H9 (cell line): ENCODE measurements at regions not wholly inside any gene's neighbourhood (a gene's known extent, or its start where the extent isn't known, plus 50 kb on each side); places are given as distances from the start of the nearest gene placed in this dataset.

Experiments used
- DNase-seq: peaks from one replicate; pipeline ENCODE4 v3.0.0-alpha.2; 2017
- H2AFZ ChIP-seq: one replicate; pipeline ENCODE4 v1.6.1; 2013; ENCODE audit warnings: mild to moderate bottlenecking, low read length, control low read depth, moderate library complexity
- H2AK5ac ChIP-seq: 2 replicates; pipeline ENCODE4 v1.6.1; 2013; ENCODE audit warnings: low read length, control low read depth, mixed read lengths; ENCODE audit not compliant: insufficient read length
- H2BK120ac ChIP-seq: one replicate; pipeline ENCODE4 v1.6.1; 2013; ENCODE audit warnings: low read depth, mild to moderate bottlenecking, low read length, control low read depth, inconsistent platforms; ENCODE audit not compliant: poor library complexity, severe bottlenecking
- H2BK12ac ChIP-seq: 2 replicates; pipeline ENCODE4 v1.6.1; 2013; ENCODE audit warnings: low read length, control low read depth, mixed read lengths, low read depth; ENCODE audit not compliant: insufficient read length
- H2BK15ac ChIP-seq: 2 replicates; pipeline ENCODE4 v1.6.1; 2013; ENCODE audit warnings: low read depth, low read length, control low read depth
- H2BK20ac ChIP-seq: one replicate; pipeline ENCODE4 v1.6.1; 2013; ENCODE audit warnings: low read depth, mild to moderate bottlenecking, low read length, control low read depth, inconsistent platforms; ENCODE audit not compliant: poor library complexity, severe bottlenecking
- H2BK5ac ChIP-seq: 2 replicates; pipeline ENCODE4 v1.6.1; 2013; ENCODE audit warnings: low read length, control low read depth, mixed read lengths; ENCODE audit not compliant: insufficient read length
- H3K14ac ChIP-seq: 2 replicates; pipeline ENCODE4 v1.6.1; 2013; ENCODE audit warnings: low read length, control low read depth; ENCODE audit not compliant: insufficient read depth
- H3K18ac ChIP-seq: 2 replicates; pipeline ENCODE4 v1.6.1; 2013; ENCODE audit warnings: low read depth, mild to moderate bottlenecking, mixed read lengths, low read length, control low read depth; ENCODE audit not compliant: insufficient read length
- H3K23ac ChIP-seq: 2 replicates; pipeline ENCODE4 v1.6.1; 2013; ENCODE audit warnings: low read length, control low read depth, mixed read lengths, low read depth; ENCODE audit not compliant: insufficient read length
- H3K23me2 ChIP-seq: 2 replicates; pipeline ENCODE4 v1.6.1; 2013; ENCODE audit warnings: low read depth, mild to moderate bottlenecking, mixed read lengths, low read length, control low read depth; ENCODE audit not compliant: insufficient read length, poor library complexity, severe bottlenecking
- H3K27ac ChIP-seq: 2 replicates; pipeline ENCODE4 v1.5.1; 2013; ENCODE audit warnings: low read length, control low read depth, mixed read lengths, low read depth; ENCODE audit not compliant: insufficient read length
- H3K27me3 ChIP-seq: 2 replicates; pipeline ENCODE4 v1.6.1; 2013; ENCODE audit warnings: low read length, control low read depth, inconsistent platforms; ENCODE audit not compliant: insufficient read depth
- H3K4ac ChIP-seq: 2 replicates; pipeline ENCODE4 v1.6.1; 2013; ENCODE audit warnings: low read depth, mild to moderate bottlenecking, control low read depth, inconsistent platforms, low read length, moderate library complexity
- H3K4me1 ChIP-seq: 2 replicates; pipeline ENCODE4 v1.6.1; 2013; ENCODE audit warnings: low read length, control low read depth, inconsistent platforms; ENCODE audit not compliant: insufficient read depth
- H3K4me2 ChIP-seq: 2 replicates; pipeline ENCODE4 v1.6.1; 2013; ENCODE audit warnings: low read length, control low read depth, mixed read lengths; ENCODE audit not compliant: insufficient read length, insufficient read depth
- H3K56ac ChIP-seq: 2 replicates; pipeline ENCODE4 v1.6.1; 2013; ENCODE audit warnings: low read depth, mild to moderate bottlenecking, mixed read lengths, low read length, control low read depth; ENCODE audit not compliant: insufficient read length
- H3K79me1 ChIP-seq: 2 replicates; pipeline ENCODE4 v1.6.1; 2013; ENCODE audit warnings: low read depth, mild to moderate bottlenecking, moderate library complexity, low read length, control low read depth, inconsistent platforms; ENCODE audit not compliant: insufficient read depth, poor library complexity, severe bottlenecking
- H3K79me2 ChIP-seq: 2 replicates; pipeline ENCODE4 v1.6.1; 2013; ENCODE audit warnings: low read length, control low read depth, inconsistent platforms; ENCODE audit not compliant: insufficient read depth
- H3K9ac ChIP-seq: 2 replicates; pipeline ENCODE4 v1.6.1; 2013; ENCODE audit warnings: low read length, control low read depth, mixed read lengths; ENCODE audit not compliant: insufficient read length; ENCODE audit errors: extremely low read depth
- H3K9me3 ChIP-seq: one replicate; pipeline ENCODE4 v1.6.1; 2013; ENCODE audit warnings: low read depth, low read length, inconsistent platforms; ENCODE audit not compliant: control insufficient read depth
- H3T11ph ChIP-seq: one replicate; pipeline ENCODE4 v1.6.1; 2013; ENCODE audit warnings: mild to moderate bottlenecking, low read length, control low read depth, inconsistent platforms
- H4K20me1 ChIP-seq: one replicate; pipeline ENCODE4 v1.6.1; 2013; ENCODE audit not compliant: control insufficient read depth, insufficient read length, insufficient read depth
- H4K5ac ChIP-seq: 2 replicates; pipeline ENCODE4 v1.6.1; 2013; ENCODE audit warnings: low read depth, mild to moderate bottlenecking, mixed read lengths, low read length, control low read depth; ENCODE audit not compliant: insufficient read length
- H4K8ac ChIP-seq: replicated peaks from 2 replicates; pipeline ENCODE4 v1.6.1; 2013; ENCODE audit warnings: low read length, control low read depth, mixed read lengths, low read depth; ENCODE audit not compliant: insufficient read length
- H4K91ac ChIP-seq: 2 replicates; pipeline ENCODE4 v1.6.1; 2013; ENCODE audit warnings: low read depth, mild to moderate bottlenecking, moderate library complexity, mixed read lengths, low read length, control low read depth; ENCODE audit not compliant: insufficient read length
- H3K27ac Mint-ChIP-seq, 3 experiments: 2 replicates in 2 of 3; 3 replicates in 1 of 3; pipeline ENCODE4 v1.8.0; 2020 to 2021; ENCODE audit warnings: mixed read lengths in 3 of 3, mild to moderate bottlenecking in 1 of 3, moderate library complexity in 1 of 3
- H3K27me3 Mint-ChIP-seq: 2 replicates; pipeline ENCODE4 v1.8.0; 2021; ENCODE audit warnings: low read depth, mild to moderate bottlenecking, moderate library complexity, mixed read lengths
- H3K36me3 Mint-ChIP-seq, 3 experiments: 2 replicates in 2 of 3; 3 replicates in 1 of 3; pipeline ENCODE4 v1.8.0; 2020 to 2021; ENCODE audit warnings: low read depth in 3 of 3, mixed read lengths in 3 of 3; ENCODE audit not compliant: insufficient read depth in 1 of 3
- H3K4me1 Mint-ChIP-seq, 2 experiments: 2 replicates each; pipeline ENCODE4 v1.8.0; 2020; ENCODE audit warnings: mixed read lengths in 2 of 2
- H3K4me3 Mint-ChIP-seq, 2 experiments: 2 replicates in 1 of 2; 3 replicates in 1 of 2; pipeline ENCODE4 v1.8.0; 2020 to 2021; ENCODE audit warnings: mild to moderate bottlenecking in 2 of 2, mixed read lengths in 2 of 2, moderate library complexity in 1 of 2
- H3K9me3 Mint-ChIP-seq, 2 experiments: 2 replicates in 1 of 2; 3 replicates in 1 of 2; pipeline ENCODE4 v1.8.0; 2020; ENCODE audit warnings: mild to moderate bottlenecking in 2 of 2, mixed read lengths in 2 of 2, moderate library complexity in 1 of 2
- CTCF ChIP-seq: fragments of 200-600 bp; sonication (generic); conservative IDR thresholded peaks from 3 replicates; pipeline ENCODE4 v1.8.0; 2021; ENCODE audit warnings: antibody characterized with exemption, mild to moderate bottlenecking
- WGBS: extraction: QIAGEN DNeasy Blood & Tissue Kit; methylation state at CpG from one replicate; pipeline ENCODE4 v1.1.7; 2013; ENCODE audit warnings: missing lambda C conversion rate, low lambda C conversion rate, mixed read lengths; ENCODE audit not compliant: insufficient read length; ENCODE audit errors: extremely low coverage; 5-methylcytosine and 5-hydroxymethylcytosine counted together

GRCh38 chr1:95312181-95312580 is 78.2 kb downstream of the RWDD3 start:
- peaks cover 1% of the 10 kb centered on the region; the same call in 1 of the 2 replicates for H3K27me3 Mint-ChIP-seq
- no peak for TF ChIP-seq CTCF
- Histone ChIP-seq H3K79me1 (no peaks in the 10 kb centered on the region), H2BK12ac (no peak overlapping the region), H4K91ac (no peak overlapping the region), H2AK5ac (no peak overlapping the region), H4K5ac (no peak overlapping the region), H3K9ac (no peak overlapping the region), H2AFZ (no peak overlapping the region), H3K4ac (no peak overlapping the region), H2BK5ac (no peak overlapping the region), H2BK15ac (no peak overlapping the region), H3T11ph (no peak overlapping the region), H4K20me1 (no peaks in the 10 kb centered on the region), H3K56ac (no peak overlapping the region), H3K27ac (no peak overlapping the region), H4K8ac (no peak overlapping the region), H3K14ac (no peak overlapping the region), H3K23ac (no peak overlapping the region), H3K4me2 (no peak overlapping the region), H3K18ac (no peak overlapping the region), H3K4me1 (no peaks in the 10 kb centered on the region; the same call in 1 of the 2 replicates), H3K79me2 (no peaks in the 10 kb centered on the region), H3K27me3 (no peaks in the 10 kb centered on the region), H3K23me2 (no peaks in the 10 kb centered on the region), H2BK20ac (no peak overlapping the region), H2BK120ac (no peak overlapping the region), H3K9me3 (no peaks in the 10 kb centered on the region)
- H3K36me3 Mint-ChIP-seq = no peaks in the 10 kb centered on the region
- WGBS = no CpG with 5 or more reads among the region's 2 CpGs
- no peaks in the 10 kb centered on the region for H3K9me3 Mint-ChIP-seq
- peaks cover 22 to 32% of the 10 kb centered on the region in 2 experiments for H3K4me1 Mint-ChIP-seq
- no peak overlapping the region for H3K27ac Mint-ChIP-seq
- H3K4me3 Mint-ChIP-seq = no peak overlapping the region
- no peak for DNase-seq
